ENCODE measurements at regions not wholly inside any gene's neighbourhood (a gene's known extent, or its start where the extent isn't known, plus 50 kb on each side); places are given as distances from the start of the nearest gene placed in this dataset.
A peak's percentile ranks its signal among the peaks of the same experiment; 100 is the strongest.
"Not testable (repeated sequence)": the region's sequence is repeated elsewhere in the genome, so short reads cannot be mapped to it uniquely, and the experiment has no call there.

GRCh38 chr6:121780325-121781321 is 345.2 kb downstream of the GJA1 start:
- intact Hi-C loops (cut with DNase I), result no loop called here
- peak overlapping the region; percentile 51 to 61 (median 56) for H3K27ac ChIP-seq (replicated peaks in 1 of 4)
- WGBS, result 55% methylated on average over 3 of the region's 3 CpGs

DNA sequence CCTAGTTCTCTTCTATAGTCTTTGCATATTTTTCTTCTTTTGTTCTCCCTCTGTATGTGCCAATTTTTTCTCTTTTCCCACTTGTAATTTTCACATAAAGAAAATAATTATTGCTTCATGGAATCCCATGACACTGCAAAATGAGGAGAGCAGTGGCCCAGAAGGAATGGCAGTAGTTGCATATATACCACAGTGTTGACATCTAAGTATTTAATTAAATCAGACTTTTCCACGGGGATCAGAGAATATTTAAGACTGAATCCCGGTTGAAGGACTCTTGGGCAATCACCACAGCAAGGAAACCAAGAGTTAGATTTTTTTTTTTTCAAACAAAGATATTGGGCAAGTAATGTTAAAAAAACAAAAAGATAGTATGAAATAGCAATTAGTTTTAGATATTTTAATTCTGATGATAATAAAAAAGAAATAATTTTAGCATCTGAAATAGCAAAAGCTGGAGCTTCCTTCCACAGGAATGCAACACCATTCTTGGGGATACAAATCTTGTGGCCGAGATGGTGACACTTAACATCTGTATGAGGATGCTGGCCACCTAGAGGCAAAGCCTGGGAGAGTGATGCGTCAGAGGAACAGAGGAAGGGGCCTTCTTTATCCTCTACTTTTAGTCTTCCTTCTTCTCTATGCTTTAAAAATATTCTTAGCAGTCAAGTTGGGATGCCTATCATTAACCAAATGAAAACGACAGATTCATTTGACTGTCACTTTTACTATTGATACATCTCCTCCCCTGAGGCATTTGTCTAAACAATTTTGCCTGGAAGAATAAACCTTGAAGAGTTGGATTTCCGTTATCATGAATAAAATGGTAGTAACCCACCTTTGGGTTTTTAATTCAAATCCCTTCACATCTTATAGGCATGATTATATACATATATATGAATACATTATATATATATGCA is 356.2 kb downstream of the GJA1 start:
- intact Hi-C loops (cut with DNase I), result no loop called here
- DNase-seq (ENCODE audit: extremely low spot score), result no peak
- WGBS, result 86% methylated on average over 6 of the region's 6 CpGs

More at GRCh38 chr6:121780325-121781321, 345.2 kb downstream of the GJA1 start:
- DNase-seq (ENCODE audit: extremely low spot score), result peak; percentile 94
- Histone ChIP-seq H3K36me3 (no peaks in the 10 kb centered on the region), H3K4me1 (peaks cover 11 to 30% (median 16%) of the 10 kb centered on the region in 4 donors), H3K4me3 (no peak overlapping the region), H3K9me3 (peaks cover 0 to 11% (median 4%) of the 10 kb centered on the region in 4 donors), H3K27me3 (no peaks in the 10 kb centered on the region)
- TF ChIP-seq EP300 (IDR thresholded peaks at IDR 0.05), result no peak
- peak; percentile 48 to 51 for TF ChIP-seq POLR2AphosphoS5 (IDR thresholded peaks at IDR 0.05)

GRCh38 chr6:121794630-121795029 is 359.2 kb downstream of the GJA1 start:
- H3K27ac ChIP-seq (replicated peaks in 1 of 4), result no peak overlapping the region
- no peak overlapping the region for H3K4me3 ChIP-seq
- WGBS, result 38% methylated on average over 2 of the region's 2 CpGs
- H3K27me3 ChIP-seq, result no peaks in the 10 kb centered on the region
- intact Hi-C loops (cut with DNase I), result no loop called here
- no peaks in the 10 kb centered on the region for H3K9me3 ChIP-seq
- H3K36me3 ChIP-seq, result no peaks in the 10 kb centered on the region
- DNase-seq (ENCODE audit: extremely low spot score), result no peak
- no peak for TF ChIP-seq EP300 (IDR thresholded peaks at IDR 0.05)
- TF ChIP-seq, protein P1, sequence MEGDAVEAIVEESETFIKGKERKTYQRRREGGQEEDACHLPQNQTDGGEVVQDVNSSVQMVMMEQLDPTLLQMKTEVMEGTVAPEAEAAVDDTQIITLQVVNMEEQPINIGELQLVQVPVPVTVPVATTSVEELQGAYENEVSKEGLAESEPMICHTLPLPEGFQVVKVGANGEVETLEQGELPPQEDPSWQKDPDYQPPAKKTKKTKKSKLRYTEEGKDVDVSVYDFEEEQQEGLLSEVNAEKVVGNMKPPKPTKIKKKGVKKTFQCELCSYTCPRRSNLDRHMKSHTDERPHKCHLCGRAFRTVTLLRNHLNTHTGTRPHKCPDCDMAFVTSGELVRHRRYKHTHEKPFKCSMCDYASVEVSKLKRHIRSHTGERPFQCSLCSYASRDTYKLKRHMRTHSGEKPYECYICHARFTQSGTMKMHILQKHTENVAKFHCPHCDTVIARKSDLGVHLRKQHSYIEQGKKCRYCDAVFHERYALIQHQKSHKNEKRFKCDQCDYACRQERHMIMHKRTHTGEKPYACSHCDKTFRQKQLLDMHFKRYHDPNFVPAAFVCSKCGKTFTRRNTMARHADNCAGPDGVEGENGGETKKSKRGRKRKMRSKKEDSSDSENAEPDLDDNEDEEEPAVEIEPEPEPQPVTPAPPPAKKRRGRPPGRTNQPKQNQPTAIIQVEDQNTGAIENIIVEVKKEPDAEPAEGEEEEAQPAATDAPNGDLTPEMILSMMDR (IDR thresholded peaks at IDR 0.05), result no peak
- no peak for TF ChIP-seq POLR2A (IDR thresholded peaks at IDR 0.05; ENCODE audit: low read depth)
- H3K4me1 ChIP-seq, result peaks cover 0 to 19% (median 11%) of the 10 kb centered on the region in 4 donors

More for the DNA sequence above, 356.2 kb downstream of the GJA1 start:
- TF ChIP-seq POLR2AphosphoS5 (IDR thresholded peaks at IDR 0.05) (no peak), POLR2A (IDR thresholded peaks at IDR 0.05; ENCODE audit: low read depth) (no peak), EP300 (IDR thresholded peaks at IDR 0.05) (no peak)
- H3K4me3 ChIP-seq, result no peak overlapping the region
- no peaks in the 10 kb centered on the region for H3K36me3 ChIP-seq
- no peaks in the 10 kb centered on the region for H3K27me3 ChIP-seq
- peaks cover 0 to 12% (median 2%) of the 10 kb centered on the region in 4 donors for H3K4me1 ChIP-seq
- no peak overlapping the region for H3K27ac ChIP-seq (replicated peaks in 1 of 4)
- H3K9me3 ChIP-seq, result no peaks in the 10 kb centered on the region

DNA sequence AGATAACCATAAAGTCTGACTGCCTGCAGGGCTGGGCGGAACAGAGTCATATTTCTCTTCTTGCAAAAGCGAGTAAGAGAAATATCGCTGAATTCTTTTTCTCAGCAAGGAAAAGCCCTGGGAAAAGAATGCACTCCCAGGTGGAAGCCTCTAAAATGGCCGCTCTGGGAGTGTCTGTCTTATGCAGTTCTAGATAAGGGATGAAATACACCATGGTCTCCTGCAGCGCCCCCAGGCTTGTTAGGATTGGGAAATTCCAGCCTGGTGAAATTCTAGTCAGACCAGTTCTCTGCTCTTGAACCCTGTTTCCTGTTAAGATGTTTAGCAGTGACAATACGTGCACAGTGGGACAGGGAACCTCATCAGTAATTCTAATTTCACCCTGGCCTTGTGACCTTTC is 362.2 kb downstream of the GJA1 start:
- H3K4me3 ChIP-seq; H3K27ac ChIP-seq (replicated peaks in 1 of 4); H3K9me3 ChIP-seq; H3K27me3 ChIP-seq; H3K36me3 ChIP-seq; DNase-seq (ENCODE audit: extremely low spot score); intact Hi-C loops (cut with DNase I): not testable (repeated sequence)
- peaks cover 0 to 19% (median 11%) of the 10 kb centered on the region in 4 donors for H3K4me1 ChIP-seq
- 96% methylated on average over 6 of the region's 6 CpGs for WGBS

DNA sequence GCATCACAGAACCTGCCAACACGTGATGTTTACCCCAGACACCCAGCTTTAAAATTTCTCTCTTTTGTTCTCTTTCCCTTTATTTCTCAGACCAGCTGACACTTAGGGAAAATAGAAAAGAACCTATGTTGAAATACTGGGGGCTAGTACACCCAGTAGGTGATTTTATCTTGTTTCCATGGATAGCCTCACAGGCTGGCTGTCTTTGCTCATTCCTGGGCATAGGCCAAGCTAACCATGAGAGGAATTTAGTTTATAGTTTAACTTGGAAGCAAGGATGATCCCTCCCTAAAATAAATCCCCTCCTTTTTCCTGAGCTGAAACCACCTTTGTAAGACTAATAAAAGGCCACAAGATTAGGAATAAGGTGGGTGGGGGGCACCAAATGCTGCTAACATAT is 362.7 kb downstream of the GJA1 start:
- H3K4me3 ChIP-seq; intact Hi-C loops (cut with DNase I); H3K27me3 ChIP-seq; H3K36me3 ChIP-seq; DNase-seq (ENCODE audit: extremely low spot score); H3K9me3 ChIP-seq; H3K27ac ChIP-seq (replicated peaks in 1 of 4): not testable (repeated sequence)
- H3K4me1 ChIP-seq, result peaks cover 0 to 19% (median 11%) of the 10 kb centered on the region in 4 donors
- WGBS, result 96% methylated on average over 1 of the region's 1 CpG

GRCh38 chr6:121799574-121799973 is 364.1 kb downstream of the GJA1 start:
- Histone ChIP-seq H3K27ac (replicated peaks in 1 of 4) (no peak overlapping the region), H3K36me3 (no peaks in the 10 kb centered on the region), H3K4me1 (peaks cover 0 to 17% (median 10%) of the 10 kb centered on the region in 4 donors), H3K27me3 (no peaks in the 10 kb centered on the region), H3K4me3 (no peak overlapping the region), H3K9me3 (peaks cover 0 to 4% (median 2%) of the 10 kb centered on the region in 4 donors)
- intact Hi-C loops (cut with DNase I), result no loop called here
- no peak for DNase-seq (ENCODE audit: extremely low spot score)
- TF ChIP-seq POLR2A (IDR thresholded peaks at IDR 0.05; ENCODE audit: low read depth), result no peak
- TF ChIP-seq EP300 (IDR thresholded peaks at IDR 0.05), result no peak
- TF ChIP-seq, protein P1 (IDR thresholded peaks at IDR 0.05), result no peak
- TF ChIP-seq POLR2AphosphoS5 (IDR thresholded peaks at IDR 0.05), result no peak
